GM21723 (cell line): ENCODE measurements at regions not wholly inside any gene's neighbourhood (a gene's known extent, or its start where the extent isn't known, plus 50 kb on each side); places are given as distances from the start of the nearest gene placed in this dataset.
"Not testable (repeated sequence)": the region's sequence is repeated elsewhere in the genome, so short reads cannot be mapped to it uniquely, and the experiment has no call there.

Experiments used
- ATAC-seq: cut with Tn5 transposase; IDR thresholded peaks from one replicate; pipeline ENCODE4 v1.9.1; 2021; ENCODE audit warnings: mild to moderate bottlenecking, moderate library complexity; ENCODE audit not compliant: unreplicated experiment

- no peak for ATAC-seq
Observed at GRCh38 chr3:36063992-36064391, 316.3 kb upstream of the STAC start.

- ATAC-seq: no peak
Observed at GRCh38 chr3:36065321-36065720, 315.0 kb upstream of the STAC start.

GRCh38 chr3:36075491-36075890 lies 304.8 kb upstream of the STAC start:
- no peak for ATAC-seq

- no peak for ATAC-seq
Observed at GRCh38 chr3:36077320-36077719, 303.0 kb upstream of the STAC start.

GRCh38 chr3:36082958-36083357 lies 297.3 kb upstream of the STAC start:
- ATAC-seq: not testable (repeated sequence)

- no peak for ATAC-seq
Observed at GRCh38 chr3:36095238-36095637, 285.1 kb upstream of the STAC start.

GRCh38 chr3:36097209-36097608 lies 283.1 kb upstream of the STAC start:
- ATAC-seq: no peak

GRCh38 chr3:36114353-36114752 lies 266.0 kb upstream of the STAC start:
- ATAC-seq: no peak

- no peak for ATAC-seq
Observed at GRCh38 chr3:36124118-36124796, 256.0 kb upstream of the STAC start.

- ATAC-seq: no peak
Observed at GRCh38 chr3:36132214-36132613, 248.1 kb upstream of the STAC start.

- ATAC-seq: no peak
Observed at GRCh38 chr3:36135863-36136262, 244.4 kb upstream of the STAC start.

- no peak for ATAC-seq
Observed at GRCh38 chr3:36142746-36143145, 237.6 kb upstream of the STAC start.

- ATAC-seq: no peak
Observed at GRCh38 chr3:36146404-36146803, 233.9 kb upstream of the STAC start.

GRCh38 chr3:36147934-36148558 lies 232.3 kb upstream of the STAC start:
- ATAC-seq: no peak

- no peak for ATAC-seq
Observed at GRCh38 chr3:36149447-36149865, 230.8 kb upstream of the STAC start.

GRCh38 chr3:36155515-36155914 lies 224.8 kb upstream of the STAC start:
- no peak for ATAC-seq

- ATAC-seq: no peak
Observed at GRCh38 chr3:36164400-36164799, 215.9 kb upstream of the STAC start.

GRCh38 chr3:36165509-36166290 lies 214.6 kb upstream of the STAC start:
- no peak for ATAC-seq

- no peak for ATAC-seq
Observed at GRCh38 chr3:36166477-36166876, 213.8 kb upstream of the STAC start.

- no peak for ATAC-seq
Observed at GRCh38 chr3:36172699-36173098, 207.6 kb upstream of the STAC start.

GRCh38 chr3:36175113-36175812 lies 205.0 kb upstream of the STAC start:
- no peak for ATAC-seq
